GM04503 (cell line): ENCODE measurements at regions not wholly inside any gene's neighbourhood (a gene's known extent, or its start where the extent isn't known, plus 50 kb on each side); places are given as distances from the start of the nearest gene placed in this dataset.
"Not testable (repeated sequence)": the region's sequence is repeated elsewhere in the genome, so short reads cannot be mapped to it uniquely, and the experiment has no call there.

ENCODE experiments used
- DNase-seq: peaks from one replicate; pipeline ENCODE4 v3.0.0-alpha.2; 2012; ENCODE audit warnings: low read depth

GRCh38 chr11:122202161-122202950 is 86.3 kb upstream of the BLID start:
- peak; percentile 63 for DNase-seq

GRCh38 chr11:122201106-122201505 is 85.1 kb upstream of the BLID start:
- no peak for DNase-seq

- DNase-seq, result no peak
Measured at GRCh38 chr11:122199661-122200060, 83.6 kb upstream of the BLID start.

- no peak for DNase-seq
Measured at GRCh38 chr11:122198291-122198983, 82.4 kb upstream of the BLID start.

- DNase-seq, result peak; percentile 98
Measured at GRCh38 chr11:122197066-122197987, 81.3 kb upstream of the BLID start.

GRCh38 chr11:122195790-122196189 is 79.8 kb upstream of the BLID start:
- DNase-seq, result no peak

GRCh38 chr11:122193881-122194480 is 78.0 kb upstream of the BLID start:
- not testable (repeated sequence) for DNase-seq

- DNase-seq, result no peak
Measured at GRCh38 chr11:122193457-122193856, 77.4 kb upstream of the BLID start.

GRCh38 chr11:122192634-122193255 is 76.7 kb upstream of the BLID start:
- DNase-seq, result no peak

GRCh38 chr11:122190768-122191167 is 74.8 kb upstream of the BLID start:
- DNase-seq, result no peak

- peak; percentile 95 for DNase-seq
Measured at GRCh38 chr11:122189229-122189628, 73.2 kb upstream of the BLID start.

GRCh38 chr11:122187373-122188165 is 71.6 kb upstream of the BLID start:
- DNase-seq, result no peak

- DNase-seq, result peak; percentile 100
Measured at GRCh38 chr11:122186439-122187080, 70.5 kb upstream of the BLID start.

GRCh38 chr11:122183933-122184332 is 67.9 kb upstream of the BLID start:
- DNase-seq, result no peak

- no peak for DNase-seq
Measured at GRCh38 chr11:122181893-122182292, 65.9 kb upstream of the BLID start.

- no peak for DNase-seq
Measured at GRCh38 chr11:122181372-122181771, 65.4 kb upstream of the BLID start.

GRCh38 chr11:122179961-122180834 is 64.2 kb upstream of the BLID start:
- DNase-seq, result peak; percentile 97

- no peak for DNase-seq
Measured at GRCh38 chr11:122178795-122179194, 62.8 kb upstream of the BLID start.

GRCh38 chr11:122177238-122177637 is 61.2 kb upstream of the BLID start:
- no peak for DNase-seq
